GM10248 (cell line): ENCODE measurements at regions not wholly inside any gene's neighbourhood (a gene's known extent, or its start where the extent isn't known, plus 50 kb on each side); places are given as distances from the start of the nearest gene placed in this dataset.

Experiments used
- CTCF ChIA-PET: fragments of 300-600 bp; sonication (Branson Sonifier 250); formaldehyde crosslinking; extraction: SDS; loops from one replicate; lab custom pipeline; 2021; ENCODE audit warnings: antibody characterized with exemption; lab: Yijun Ruan, JAX
- POLR2A ChIA-PET: fragments of 350-650 bp; sonication (Branson Sonifier 250); formaldehyde crosslinking; extraction: SDS; loops from one replicate; lab custom pipeline; 2020; ENCODE audit warnings: antibody characterized with exemption; lab: Yijun Ruan, JAX
- DNase-seq: peaks from one replicate; pipeline ENCODE4 v3.0.0; 2012; ENCODE audit errors: extremely low spot score
- CTCF ChIP-seq: IDR thresholded peaks from 2 replicates; pipeline ENCODE4 v1.5.1; 2012; ENCODE audit warnings: mild to moderate bottlenecking, low read depth; ENCODE audit errors: extremely low read depth, missing control alignments, control extremely low read depth

GRCh38 chr1:103248417-103249102 lies 140.2 kb upstream of the COL11A1 start:
- ChIA-PET CTCF (interaction anchor here (3.7 kb wide), 1 partner anchor 9 kb away, joined by 12 read pairs; no protein-coding TSS in a partner anchor), POLR2A (no interaction called here)
- no peak for TF ChIP-seq CTCF
- DNase-seq = no peak

GRCh38 chr1:103247517-103247916 lies 139.2 kb upstream of the COL11A1 start:
- no peak for DNase-seq
- ChIA-PET CTCF (no interaction called here), POLR2A (no interaction called here)
- no peak for TF ChIP-seq CTCF

GRCh38 chr1:103243481-103243880 lies 135.2 kb upstream of the COL11A1 start:
- no peak for TF ChIP-seq CTCF
- ChIA-PET CTCF (no interaction called here), POLR2A (no interaction called here)
- no peak for DNase-seq

GRCh38 chr1:103239034-103239433 lies 130.7 kb upstream of the COL11A1 start:
- DNase-seq = no peak
- POLR2A ChIA-PET = no interaction called here
- CTCF ChIA-PET = interaction anchor here (1.0 to 2.1 kb wide), 2 partner anchors 8 to 11 kb away, joined by 3 to 12 read pairs; no protein-coding TSS in a partner anchor
- TF ChIP-seq CTCF = no peak

DNA sequence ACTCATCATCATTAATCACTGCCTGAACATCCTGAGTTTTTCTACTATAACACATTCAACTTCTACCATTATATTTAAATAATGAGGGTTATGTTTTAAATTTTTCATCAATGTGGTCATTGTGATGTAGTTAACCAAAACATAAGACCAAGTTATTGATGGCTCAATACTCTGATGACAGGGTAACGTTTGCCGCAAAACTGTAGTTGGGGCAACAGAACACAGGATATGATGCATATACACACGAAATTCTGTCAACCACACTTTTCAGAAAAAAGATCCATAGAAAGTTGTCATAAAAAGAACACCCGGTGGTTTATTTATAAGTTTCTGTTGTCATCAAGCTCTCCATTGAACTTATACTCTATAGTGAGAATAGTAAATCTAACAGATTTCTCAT lies 121.7 kb upstream of the COL11A1 start:
- ChIA-PET CTCF (no interaction called here), POLR2A (no interaction called here)
- no peak for TF ChIP-seq CTCF
- DNase-seq = no peak

GRCh38 chr1:103220631-103221041 lies 112.3 kb upstream of the COL11A1 start:
- ChIA-PET CTCF (interaction anchor here (1.0 to 1.1 kb wide), 2 partner anchors 27 to 233 kb away, joined by 3 read pairs; no protein-coding TSS in a partner anchor), POLR2A (no interaction called here)
- DNase-seq = no peak
- no peak for TF ChIP-seq CTCF
